ENCODE measurements at regions not wholly inside any gene's neighbourhood (a gene's known extent, or its start where the extent isn't known, plus 50 kb on each side); places are given as distances from the start of the nearest gene placed in this dataset.
"Not testable (repeated sequence)": the region's sequence is repeated elsewhere in the genome, so short reads cannot be mapped to it uniquely, and the experiment has no call there.

DNA sequence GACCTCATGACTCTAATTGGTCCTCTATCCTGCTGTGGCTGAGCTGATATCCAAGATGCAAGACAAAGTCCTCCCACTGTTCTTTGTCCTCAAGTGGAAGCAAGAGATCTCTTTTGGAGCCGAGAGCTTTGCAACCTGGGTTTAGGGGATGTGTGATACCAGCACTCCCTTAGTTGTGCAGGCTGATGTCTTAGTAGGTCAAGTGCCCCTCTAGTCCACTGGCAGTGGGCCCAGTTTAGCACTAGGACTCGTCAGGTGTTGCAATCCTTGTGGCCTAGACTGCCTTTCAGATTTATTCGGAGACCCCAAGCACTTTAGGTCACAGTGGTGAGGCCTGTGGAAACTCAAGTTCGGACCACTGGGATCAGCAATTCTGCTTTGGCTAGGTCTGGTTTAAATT, 64.0 kb downstream of the GPRASP3 start:
- DNase-seq (ENCODE audit: low read depth in 2 of 2), result no peak

DNA sequence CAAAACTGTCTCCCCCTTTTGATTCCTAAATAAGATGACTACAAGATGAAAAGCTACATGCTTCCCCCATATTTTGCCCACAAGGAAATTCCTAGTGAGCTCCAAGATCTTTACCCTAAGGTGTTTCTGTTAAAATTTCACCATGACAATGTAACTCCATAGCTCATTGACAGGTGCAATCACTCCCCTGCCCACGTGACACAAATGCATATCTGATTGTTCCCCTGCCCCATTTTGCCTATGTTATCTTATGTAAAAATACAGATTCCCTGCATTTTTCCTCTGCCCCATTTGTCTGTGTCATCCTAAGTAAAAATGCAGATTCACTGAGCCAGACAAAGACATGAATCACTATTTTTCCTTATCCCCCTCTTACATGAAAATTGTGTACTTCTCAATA, 66.7 kb downstream of the GPRASP3 start:
- DNase-seq (ENCODE audit: low read depth in 2 of 2), result no peak

DNA sequence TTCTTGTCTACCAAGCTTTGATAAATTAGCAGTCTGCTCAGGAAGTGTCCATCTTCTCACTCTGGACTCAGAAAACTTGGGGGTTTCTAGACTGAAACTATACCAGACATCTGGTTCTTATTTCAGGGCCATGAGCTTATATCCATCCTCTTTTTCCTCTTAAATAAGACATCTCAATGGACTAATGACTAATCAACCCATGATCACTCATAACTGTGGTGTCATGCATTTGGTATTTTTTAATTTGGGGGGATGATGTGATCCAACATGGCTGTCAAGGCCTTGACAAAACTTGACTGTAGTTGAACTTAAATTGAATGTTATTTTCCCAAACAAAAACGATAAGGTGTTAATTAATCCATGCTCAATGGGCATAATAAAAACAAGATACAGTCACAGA, 87.8 kb downstream of the GPRASP3 start:
- DNase-seq (ENCODE audit: low read depth in 2 of 2), result peak; percentile 1 to 17

GRCh38 chrX:102818269-102818668, 97.7 kb downstream of the GPRASP3 start:
- DNase-seq (ENCODE audit: low read depth in 2 of 2), result not testable (repeated sequence)

GRCh38 chrX:102832661-102833060, 104.4 kb upstream of the RAB40AL start:
- no peak for DNase-seq (ENCODE audit: low read depth in 2 of 2)

DNA sequence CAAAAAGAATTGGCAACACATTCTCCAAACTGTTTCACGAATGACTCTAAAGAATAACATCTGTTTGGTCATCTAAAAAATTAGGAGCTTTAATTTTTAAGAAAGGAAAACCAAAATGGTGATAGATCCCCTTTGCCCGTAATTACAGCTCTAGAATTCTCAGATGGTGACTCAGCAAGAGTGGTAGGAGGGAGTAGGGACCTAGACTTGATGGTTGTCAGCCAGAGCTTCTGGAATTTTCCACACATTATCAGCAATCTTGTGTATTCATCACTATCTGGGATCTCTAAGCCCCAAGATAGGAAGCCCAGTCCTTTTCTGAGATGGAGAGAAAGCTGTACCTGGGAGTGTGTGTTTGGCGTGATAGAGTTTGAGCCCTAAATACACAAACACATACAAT, 103.9 kb upstream of the RAB40AL start:
- no peak for DNase-seq (ENCODE audit: low read depth in 2 of 2)

GRCh38 chrX:102835504-102836146, 101.4 kb upstream of the RAB40AL start:
- no peak for DNase-seq (ENCODE audit: low read depth in 2 of 2)

DNA sequence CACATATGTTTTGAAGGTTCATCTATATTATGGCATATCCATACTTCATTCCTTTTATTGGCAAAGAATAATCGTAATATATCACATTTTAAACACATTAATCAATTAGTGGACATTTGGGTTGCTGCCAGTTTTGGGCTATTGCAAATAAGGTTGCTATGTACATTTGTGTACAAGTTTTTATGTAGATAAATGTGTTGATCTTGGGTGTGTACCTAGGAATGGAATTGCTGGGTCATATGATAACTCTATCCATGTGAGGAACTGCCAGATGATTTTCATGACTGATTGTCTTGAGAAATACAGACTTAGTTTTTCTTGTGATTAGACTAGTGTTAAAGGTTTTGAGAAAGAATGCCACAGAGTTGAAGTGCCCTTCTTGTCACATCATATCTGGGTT, 99.2 kb upstream of the RAB40AL start:
- DNase-seq (ENCODE audit: low read depth in 2 of 2), result no peak

DNA sequence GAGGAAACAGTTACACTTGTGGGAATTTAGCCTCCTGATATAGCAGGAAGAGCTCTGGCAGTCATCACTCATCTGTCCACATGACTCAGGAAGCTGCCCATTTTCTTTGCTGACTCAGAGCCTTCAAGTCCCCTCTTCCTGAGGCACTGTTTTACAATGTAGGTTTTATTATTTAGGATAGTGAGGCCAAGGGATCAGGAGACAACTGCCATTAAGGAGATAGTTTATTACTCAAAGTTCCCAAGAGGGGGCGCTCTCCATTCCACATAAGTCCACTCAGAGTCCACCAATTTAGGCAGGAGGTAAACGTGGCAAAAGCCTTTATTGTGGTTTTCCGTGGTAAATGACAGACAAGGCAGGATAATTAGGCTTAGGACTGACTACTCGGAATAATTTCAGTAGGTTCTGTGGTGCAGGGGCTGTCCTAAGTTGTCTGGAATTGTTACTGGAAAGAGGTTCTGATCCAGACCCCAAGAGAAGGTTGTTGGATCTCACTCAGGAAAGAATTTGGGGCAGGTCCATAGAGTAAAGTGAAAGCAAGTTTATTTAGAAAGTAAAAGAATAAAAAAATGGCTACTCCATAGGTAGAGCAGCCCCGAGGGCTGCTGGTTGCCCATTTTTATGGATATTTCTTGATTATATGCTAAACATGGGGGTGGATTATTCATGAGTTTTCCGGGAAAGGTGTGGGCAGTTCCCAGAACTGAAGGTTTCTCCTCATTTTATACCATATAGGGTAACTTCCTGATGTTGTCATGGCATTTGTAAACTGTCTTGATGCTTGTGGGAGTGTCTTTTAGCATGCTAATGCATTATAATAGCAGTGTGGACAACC, 96.0 kb upstream of the RAB40AL start:
- no peak for DNase-seq (ENCODE audit: low read depth in 2 of 2)

- DNase-seq (ENCODE audit: low read depth in 2 of 2), result no peak
Measured at GRCh38 chrX:102841706-102842003, 95.4 kb upstream of the RAB40AL start.

DNA sequence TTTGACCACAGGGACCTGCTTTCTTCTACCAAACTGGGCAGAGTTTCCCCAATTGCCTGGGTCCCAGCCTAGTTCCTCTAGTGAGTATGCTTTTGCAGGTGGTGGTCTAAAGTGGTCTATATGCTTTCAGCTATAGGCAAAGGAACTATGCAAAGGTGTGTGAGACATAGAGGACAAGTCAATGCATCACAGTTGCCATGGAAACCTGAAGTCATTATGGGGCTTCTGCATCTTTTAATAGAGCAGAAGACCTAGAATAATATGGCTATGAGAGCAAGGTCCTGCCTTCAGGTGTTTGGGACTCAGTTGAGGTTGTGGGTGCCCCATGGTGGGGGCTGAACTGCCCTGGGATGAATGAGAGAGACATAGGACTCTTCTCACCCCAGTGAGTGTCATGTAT, 92.1 kb upstream of the RAB40AL start:
- no peak for DNase-seq (ENCODE audit: low read depth in 2 of 2)

GRCh38 chrX:102846544-102847236, 90.4 kb upstream of the RAB40AL start:
- DNase-seq (ENCODE audit: low read depth in 2 of 2), result no peak

DNA sequence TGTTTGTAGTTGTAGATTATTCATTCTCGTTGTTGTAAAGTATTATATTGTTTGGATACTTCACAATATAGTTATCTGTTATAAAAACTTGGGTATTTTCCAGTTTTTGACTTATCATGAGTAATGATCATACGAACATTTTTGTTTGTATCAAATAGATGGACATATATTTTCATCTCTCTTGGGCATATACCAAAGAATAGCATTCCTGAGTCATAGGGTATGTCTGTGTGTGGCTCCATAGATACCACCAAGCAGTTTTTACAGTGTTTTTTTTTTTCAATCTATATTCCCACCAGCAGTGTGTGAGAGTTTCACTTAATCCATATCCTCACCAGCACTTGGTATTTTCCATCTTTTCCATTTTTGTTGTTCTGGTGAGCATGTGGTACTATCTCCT, 89.7 kb upstream of the RAB40AL start:
- no peak for DNase-seq (ENCODE audit: low read depth in 2 of 2)

GRCh38 chrX:102849396-102849795, 87.7 kb upstream of the RAB40AL start:
- no peak for DNase-seq (ENCODE audit: low read depth in 2 of 2)

- DNase-seq (ENCODE audit: low read depth in 2 of 2), result not testable (repeated sequence)
Measured at GRCh38 chrX:102858826-102859549, 78.1 kb upstream of the RAB40AL start.

DNA sequence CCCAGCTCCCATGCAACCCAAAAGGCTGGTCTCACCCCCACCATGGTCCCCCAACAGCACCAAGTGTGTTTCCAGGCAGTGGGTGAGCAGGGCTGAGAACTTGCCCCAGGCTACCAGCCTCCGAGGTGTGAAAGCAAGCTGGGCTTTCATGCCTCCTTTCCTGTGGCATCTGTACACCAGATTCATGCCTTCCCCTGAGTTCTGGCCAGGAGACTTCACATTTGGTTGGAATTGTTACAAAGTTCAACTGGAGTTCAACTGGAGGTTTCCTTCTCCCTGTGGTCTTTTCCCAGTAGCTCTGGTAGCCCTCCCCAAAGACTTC, 77.6 kb upstream of the RAB40AL start:
- no peak for DNase-seq (ENCODE audit: low read depth in 2 of 2)

DNA sequence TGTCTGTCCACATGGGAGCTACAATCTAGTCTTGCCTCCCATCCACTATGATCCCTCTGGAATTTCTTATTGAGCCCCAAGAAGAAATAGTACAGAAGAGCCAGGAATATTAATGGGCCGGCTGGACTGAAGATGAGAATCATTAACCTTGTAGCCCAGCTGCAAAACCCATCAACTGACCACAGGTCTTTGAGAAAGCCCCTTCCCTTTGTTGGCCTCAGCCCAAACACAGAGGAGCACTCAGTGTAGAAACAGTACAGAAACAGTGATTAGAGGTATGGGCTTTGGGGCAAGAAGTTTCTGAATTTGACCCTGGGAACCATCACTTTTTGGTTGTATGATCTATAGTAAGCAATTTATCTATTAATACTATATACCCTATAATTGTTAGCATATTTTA, 76.8 kb upstream of the RAB40AL start:
- DNase-seq (ENCODE audit: low read depth in 2 of 2), result no peak

- DNase-seq (ENCODE audit: low read depth in 2 of 2), result peak; percentile 24 to 31
Measured at GRCh38 chrX:102863735-102864134, 73.3 kb upstream of the RAB40AL start.

GRCh38 chrX:102866981-102867656, 70.0 kb upstream of the RAB40AL start:
- no peak for DNase-seq (ENCODE audit: low read depth in 2 of 2)

- no peak for DNase-seq (ENCODE audit: low read depth in 2 of 2)
Measured at GRCh38 chrX:102883491-102883890, 53.6 kb upstream of the RAB40AL start.
